HepG2 (cell line): ENCODE measurements at regions not wholly inside any gene's neighbourhood (a gene's known extent, or its start where the extent isn't known, plus 50 kb on each side); places are given as distances from the start of the nearest gene placed in this dataset.

Experiments used
- ATAC-seq: fragments of 200-7000 bp; cut with Tn5 transposase; 3 replicates; pipeline ENCODE4 v1.9.1; 2020; ENCODE audit warnings: mild to moderate bottlenecking, moderate library complexity
- BruUV-seq: library from RNA; stranded (reverse); fragments of 400-500 nt; replicated peaks from 2 replicates; lab custom pipeline; 2021; lab: Mats Ljungman, UMichigan
- CTCF ChIA-PET: fragments of 300-600 bp; formaldehyde crosslinking; extraction: SDS; loops from one replicate; lab custom pipeline; 2021; ENCODE audit warnings: low total read pairs, inconsistent platforms, low intra/inter-chr PET ratio; lab: Yijun Ruan, JAX
- POLR2A ChIA-PET: fragments of 350-600 bp; sonication (Branson Sonifier 250); formaldehyde crosslinking; loops from one replicate; lab custom pipeline; 2020; ENCODE audit warnings: antibody characterized with exemption, inconsistent platforms; lab: Yijun Ruan, JAX
- DNase-seq: peaks from one replicate; pipeline ENCODE4 v3.0.0-alpha.2; 2015; ENCODE audit warnings: low spot score
- FAIRE-seq: peaks from 3 replicates; lab custom pipeline; 2011; peaks lifted over from hg19 to GRCh38; lab: Jason Lieb, UNC
- H2AFZ ChIP-seq: one replicate; pipeline ENCODE4 v1.6.1; 2011; ENCODE audit warnings: low read length, inconsistent platforms
- H3K27ac ChIP-seq: fragments of 300-600 bp; 3 replicates; pipeline ENCODE4 v1.8.0; 2011; ENCODE audit warnings: mixed run types, mild to moderate bottlenecking, mixed read lengths, low read length, inconsistent platforms; ENCODE audit not compliant: insufficient read depth; ENCODE audit errors: extremely low read length
- H3K27me3 ChIP-seq, 2 experiments: fragments of 200-600 bp in 1 of 2; 2 replicates in 1 of 2; 3 replicates in 1 of 2; pipeline versions ENCODE4 v1.6.0 to v1.8.0; 2011; ENCODE audit warnings: low read length in 2 of 2, mild to moderate bottlenecking in 2 of 2, moderate library complexity in 2 of 2, inconsistent platforms in 1 of 2; ENCODE audit not compliant: insufficient read depth in 2 of 2, control insufficient read depth in 1 of 2
- H3K36me3 ChIP-seq, 2 experiments: fragments of 200-600 bp in 1 of 2; replicated peaks in 1 of 2; 2 replicates in 1 of 2; 3 replicates in 1 of 2; pipeline versions ENCODE4 v1.5.1 to v1.8.0; 2011; ENCODE audit warnings: low read length in 2 of 2, inconsistent platforms in 1 of 2; ENCODE audit not compliant: insufficient read depth in 2 of 2, control insufficient read depth in 1 of 2
- H3K4me1 ChIP-seq: 2 replicates; pipeline ENCODE4 v1.5.1; 2012; ENCODE audit warnings: low read length, inconsistent platforms; ENCODE audit not compliant: insufficient read depth
- H3K4me2 ChIP-seq: 2 replicates; pipeline ENCODE4 v1.6.0; 2011; ENCODE audit warnings: low read depth, low read length, inconsistent platforms
- H3K4me3 ChIP-seq, 3 experiments: fragments of 200-600 bp in 1 of 3; sonication (generic), shearing (Covaris generic) in 1 of 3; replicated peaks in 1 of 3; 2 replicates each; pipeline ENCODE4 v1.5.1; 2011 to 2016; ENCODE audit warnings: low read length in 3 of 3, inconsistent platforms in 2 of 3, low read depth in 2 of 3, mild to moderate bottlenecking in 2 of 3, control low read depth in 1 of 3, mixed read lengths in 1 of 3; ENCODE audit not compliant: insufficient read depth in 1 of 3
- H3K79me2 ChIP-seq: one replicate; pipeline ENCODE4 v1.6.1; 2011; ENCODE audit warnings: low read length, inconsistent platforms; ENCODE audit not compliant: insufficient read depth
- H3K9ac ChIP-seq: 2 replicates; pipeline ENCODE4 v1.6.0; 2011; ENCODE audit warnings: mild to moderate bottlenecking, low read depth, low read length, inconsistent platforms; ENCODE audit not compliant: insufficient read depth
- H3K9me3 ChIP-seq: 2 replicates; pipeline ENCODE4 v1.5.1; 2012; ENCODE audit warnings: mild to moderate bottlenecking, low read length
- H4K20me1 ChIP-seq: 2 replicates; pipeline ENCODE4 v1.6.0; 2011; ENCODE audit warnings: inconsistent platforms, mild to moderate bottlenecking, low read length, moderate library complexity; ENCODE audit not compliant: insufficient read depth
- ARID2 ChIP-seq: sonication (generic); formaldehyde crosslinking; IDR thresholded peaks from 2 replicates; pipeline ENCODE4 v1.8.1; 2022; ENCODE audit warnings: mild to moderate bottlenecking, missing genetic modification reagents, borderline replicate concordance
- ATF4 ChIP-seq, 2 experiments: fragments of 450-650 bp in 1 of 2; sonication (generic) in 1 of 2; formaldehyde crosslinking; IDR thresholded peaks; 2 replicates each; pipeline versions ENCODE4 v1.5.0 to v1.8.0; 2020 to 2022; ENCODE audit warnings: mild to moderate bottlenecking in 1 of 2, missing genetic modification reagents in 1 of 2
- MAFF ChIP-seq: IDR thresholded peaks from 2 replicates; pipeline ENCODE4 v1.6.1; 2011; ENCODE audit warnings: low read depth, low read length, improper control_type of control experiment
- MAFK ChIP-seq, 2 experiments: IDR thresholded peaks in 1 of 2; conservative IDR thresholded peaks in 1 of 2; 2 replicates each; pipeline ENCODE4 v1.6.1; 2011; ENCODE audit warnings: improper control_type of control experiment in 2 of 2, low read length in 2 of 2
- MTA3 ChIP-seq: sonication (generic); formaldehyde crosslinking; IDR thresholded peaks from 2 replicates; pipeline ENCODE4 v1.4.0; 2020; ENCODE audit warnings: missing genetic modification reagents
- ZBTB10 ChIP-seq: sonication (generic); formaldehyde crosslinking; IDR thresholded peaks from 2 replicates; pipeline ENCODE4 v1.4.0; 2020; ENCODE audit warnings: missing genetic modification reagents, borderline replicate concordance
- WGBS: methylation state at CpG from one replicate; pipeline ENCODE4 v1.1.6; 2017; ENCODE audit warnings: low lambda C conversion rate; 5-methylcytosine and 5-hydroxymethylcytosine counted together
- in situ Hi-C: cut with HindIII; loops from 2 replicates; pipeline ENCODE4 v1.10.0; 2017; ENCODE audit warnings: low pct_unique_long_range_greater_than_20kb; ENCODE audit not compliant: extremely low pct_ligation_motif_present
- intact Hi-C: fragments of 100-400 bp; cut with micrococcal nuclease; formaldehyde crosslinking; loops from one replicate; pipeline ENCODE4 v1.10.0; 2022; ENCODE audit not compliant: unreplicated experiment

GRCh38 chr4:4717692-4718091 lies 141.8 kb upstream of the MSX1 start:
- POLR2A ChIA-PET: no interaction called here
- no TSS peak for BruUV-seq
- no peak for DNase-seq
- H3K4me2 ChIP-seq: no peak overlapping the region
- H3K27ac ChIP-seq: no peak overlapping the region
- H4K20me1 ChIP-seq: no peaks in the 10 kb centered on the region
- no peak overlapping the region for H3K9ac ChIP-seq
- H3K36me3 ChIP-seq: no peaks in the 10 kb centered on the region
- H3K79me2 ChIP-seq: no peaks in the 10 kb centered on the region
- WGBS: 94% methylated on average over 5 of the region's 6 CpGs
- H3K4me3 ChIP-seq: no peak overlapping the region
- CTCF ChIA-PET: no interaction called here
- peaks cover 22% of the 10 kb centered on the region for H3K4me1 ChIP-seq
- H3K9me3 ChIP-seq: no peaks in the 10 kb centered on the region; the same call in 1 of the 2 replicates
- FAIRE-seq: no peak
- no peak overlapping the region for H2AFZ ChIP-seq
- H3K27me3 ChIP-seq: no peaks in the 10 kb centered on the region
- TF ChIP-seq MAFK (conservative IDR thresholded peaks at IDR 0.05 in 1 of 2, IDR thresholded peaks at IDR 0.05 in 1 of 2; ENCODE audit: low read length in 2 of 2) (peak; percentile 91 to 93), ZBTB10 (CRISPR knock-in tag) (no peak), ARID2 (CRISPR knock-in tag) (no peak), MTA3 (CRISPR knock-in tag) (no peak), MAFF (peak; percentile 88), ATF4 (CRISPR knock-in tag; IDR thresholded peaks at IDR 0.05) (no peak)
- TF ChIP-seq, all 625 proteins: peak for 2
- in situ Hi-C loops: no loop called here
- intact Hi-C loops: no loop called here
- no peak for ATAC-seq
